HG03039 (cell line): ENCODE measurements at regions not wholly inside any gene's neighbourhood (a gene's known extent, or its start where the extent isn't known, plus 50 kb on each side); places are given as distances from the start of the nearest gene placed in this dataset.
"Not testable (repeated sequence)": the region's sequence is repeated elsewhere in the genome, so short reads cannot be mapped to it uniquely, and the experiment has no call there.

ENCODE experiments used
- ATAC-seq: cut with Tn5 transposase; IDR thresholded peaks from one replicate; pipeline ENCODE4 v1.9.1; 2021; ENCODE audit warnings: mild to moderate bottlenecking, moderate library complexity; ENCODE audit not compliant: unreplicated experiment

- no peak for ATAC-seq
Observed at GRCh38 chr11:86148345-86148747, 79.5 kb upstream of the PICALM start.

- no peak for ATAC-seq
Observed at GRCh38 chr11:86147004-86147403, 78.1 kb upstream of the PICALM start.

- no peak for ATAC-seq
Observed at GRCh38 chr11:86145439-86146156, 76.7 kb upstream of the PICALM start.

GRCh38 chr11:86144846-86145245 is 76.0 kb upstream of the PICALM start:
- ATAC-seq = no peak

GRCh38 chr11:86144087-86144486 is 75.2 kb upstream of the PICALM start:
- not testable (repeated sequence) for ATAC-seq

- ATAC-seq = no peak
Observed at GRCh38 chr11:86143087-86144030, 74.5 kb upstream of the PICALM start.

- ATAC-seq = no peak
Observed at GRCh38 chr11:86142170-86142569, 73.3 kb upstream of the PICALM start.

- no peak for ATAC-seq
Observed at GRCh38 chr11:86141727-86142126, 72.8 kb upstream of the PICALM start.

GRCh38 chr11:86140334-86140990 is 71.6 kb upstream of the PICALM start:
- ATAC-seq = no peak

- ATAC-seq = peak; percentile 82
Observed at GRCh38 chr11:86138958-86139357, 70.1 kb upstream of the PICALM start.

GRCh38 chr11:86136538-86136937 is 67.7 kb upstream of the PICALM start:
- no peak for ATAC-seq

GRCh38 chr11:86135319-86135714 is 66.4 kb upstream of the PICALM start:
- ATAC-seq = no peak

GRCh38 chr11:86134580-86135318 is 65.9 kb upstream of the PICALM start:
- ATAC-seq = no peak

- ATAC-seq = no peak
Observed at GRCh38 chr11:86132667-86133249, 63.9 kb upstream of the PICALM start.

- no peak for ATAC-seq
Observed at GRCh38 chr11:86129740-86130540, 61.1 kb upstream of the PICALM start.

- ATAC-seq = no peak
Observed at GRCh38 chr11:86128914-86129313, 60.0 kb upstream of the PICALM start.

- no peak for ATAC-seq
Observed at GRCh38 chr11:86126862-86127261, 58.0 kb upstream of the PICALM start.

GRCh38 chr11:86124251-86125233 is 55.7 kb upstream of the PICALM start:
- no peak for ATAC-seq
